Neutrophil (primary cell): ENCODE measurements at regions not wholly inside any gene's neighbourhood (a gene's known extent, or its start where the extent isn't known, plus 50 kb on each side); places are given as distances from the start of the nearest gene placed in this dataset.

Source experiments
- H3K27ac ChIP-seq: fragments of 200-600 bp; sonication (generic); 2 replicates; pipeline ENCODE4 v1.5.1; 2016; ENCODE audit warnings: mild to moderate bottlenecking, moderate library complexity
- H3K27me3 ChIP-seq: fragments of 200-600 bp; sonication (generic); 2 replicates; pipeline ENCODE4 v1.6.0; 2016; ENCODE audit warnings: mild to moderate bottlenecking
- H3K36me3 ChIP-seq: fragments of 200-600 bp; sonication (generic); 2 replicates; pipeline ENCODE4 v1.5.1; 2017
- H3K4me1 ChIP-seq, 2 experiments: fragments of 200-600 bp in 1 of 2; sonication (generic) in 1 of 2; 1 replicate in 1 of 2; 2 replicates in 1 of 2; pipeline versions ENCODE4 v1.5.1 to v1.6.1; 2013 to 2016; ENCODE audit warnings: low read depth in 1 of 2, low read length in 1 of 2, mild to moderate bottlenecking in 1 of 2, moderate library complexity in 1 of 2; ENCODE audit not compliant: control insufficient read depth in 1 of 2, insufficient read depth in 1 of 2
- H3K4me3 ChIP-seq, 2 experiments: fragments of 200-600 bp in 1 of 2; sonication (generic) in 1 of 2; 1 replicate in 1 of 2; 2 replicates in 1 of 2; pipeline ENCODE4 v1.5.1; 2013 to 2016; ENCODE audit warnings: low read depth in 1 of 2, low read length in 1 of 2, mild to moderate bottlenecking in 1 of 2, moderate library complexity in 1 of 2
- H3K9me3 ChIP-seq: fragments of 200-600 bp; sonication (generic); 2 replicates; pipeline ENCODE4 v1.5.1; 2016
- TF ChIP-seq, protein P1 (sequence below): fragments of 200-600 bp; sonication (generic); IDR thresholded peaks from 2 replicates; pipeline ENCODE4 v1.5.1; 2016; ENCODE audit warnings: antibody characterized with exemption

DNA sequence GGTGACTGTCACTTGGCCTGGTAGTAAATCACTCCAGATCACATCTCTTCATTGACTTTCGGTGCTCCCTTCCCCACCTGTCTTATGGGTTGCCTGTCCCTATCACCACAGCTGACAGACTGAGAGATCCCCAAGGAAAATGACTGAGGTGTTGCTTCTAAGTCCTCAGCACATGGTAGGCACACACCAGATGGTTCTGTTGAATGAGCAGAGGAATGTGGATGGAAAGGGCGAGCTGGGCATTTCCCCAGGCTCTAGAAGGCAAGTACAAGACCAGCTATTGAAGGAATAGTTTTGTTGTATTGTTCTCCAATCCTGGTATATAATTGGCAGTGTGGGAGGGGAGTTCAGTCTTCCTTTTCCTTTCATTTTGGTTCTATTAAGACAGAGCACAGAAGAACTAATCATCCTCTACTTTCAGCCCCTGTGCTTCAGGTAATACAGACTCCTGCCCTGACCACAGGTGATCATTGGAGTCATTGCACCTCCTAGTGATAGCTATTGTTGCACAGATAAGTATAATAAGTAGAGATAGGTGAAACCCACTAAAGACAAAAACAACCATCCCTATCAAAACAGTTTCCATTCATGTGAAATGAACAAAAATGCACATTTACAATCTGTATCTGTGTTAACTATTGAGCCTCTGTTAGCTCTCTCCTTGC, 158.6 kb downstream of the TRAM1L1 start:
- Histone ChIP-seq H3K4me1 (no peaks in the 10 kb centered on the region), H3K27ac (no peak overlapping the region), H3K36me3 (no peaks in the 10 kb centered on the region), H3K4me3 (no peak overlapping the region), H3K9me3 (no peaks in the 10 kb centered on the region), H3K27me3 (peaks cover 27% of the 10 kb centered on the region)
- TF ChIP-seq, protein P1, sequence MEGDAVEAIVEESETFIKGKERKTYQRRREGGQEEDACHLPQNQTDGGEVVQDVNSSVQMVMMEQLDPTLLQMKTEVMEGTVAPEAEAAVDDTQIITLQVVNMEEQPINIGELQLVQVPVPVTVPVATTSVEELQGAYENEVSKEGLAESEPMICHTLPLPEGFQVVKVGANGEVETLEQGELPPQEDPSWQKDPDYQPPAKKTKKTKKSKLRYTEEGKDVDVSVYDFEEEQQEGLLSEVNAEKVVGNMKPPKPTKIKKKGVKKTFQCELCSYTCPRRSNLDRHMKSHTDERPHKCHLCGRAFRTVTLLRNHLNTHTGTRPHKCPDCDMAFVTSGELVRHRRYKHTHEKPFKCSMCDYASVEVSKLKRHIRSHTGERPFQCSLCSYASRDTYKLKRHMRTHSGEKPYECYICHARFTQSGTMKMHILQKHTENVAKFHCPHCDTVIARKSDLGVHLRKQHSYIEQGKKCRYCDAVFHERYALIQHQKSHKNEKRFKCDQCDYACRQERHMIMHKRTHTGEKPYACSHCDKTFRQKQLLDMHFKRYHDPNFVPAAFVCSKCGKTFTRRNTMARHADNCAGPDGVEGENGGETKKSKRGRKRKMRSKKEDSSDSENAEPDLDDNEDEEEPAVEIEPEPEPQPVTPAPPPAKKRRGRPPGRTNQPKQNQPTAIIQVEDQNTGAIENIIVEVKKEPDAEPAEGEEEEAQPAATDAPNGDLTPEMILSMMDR = no peak

DNA sequence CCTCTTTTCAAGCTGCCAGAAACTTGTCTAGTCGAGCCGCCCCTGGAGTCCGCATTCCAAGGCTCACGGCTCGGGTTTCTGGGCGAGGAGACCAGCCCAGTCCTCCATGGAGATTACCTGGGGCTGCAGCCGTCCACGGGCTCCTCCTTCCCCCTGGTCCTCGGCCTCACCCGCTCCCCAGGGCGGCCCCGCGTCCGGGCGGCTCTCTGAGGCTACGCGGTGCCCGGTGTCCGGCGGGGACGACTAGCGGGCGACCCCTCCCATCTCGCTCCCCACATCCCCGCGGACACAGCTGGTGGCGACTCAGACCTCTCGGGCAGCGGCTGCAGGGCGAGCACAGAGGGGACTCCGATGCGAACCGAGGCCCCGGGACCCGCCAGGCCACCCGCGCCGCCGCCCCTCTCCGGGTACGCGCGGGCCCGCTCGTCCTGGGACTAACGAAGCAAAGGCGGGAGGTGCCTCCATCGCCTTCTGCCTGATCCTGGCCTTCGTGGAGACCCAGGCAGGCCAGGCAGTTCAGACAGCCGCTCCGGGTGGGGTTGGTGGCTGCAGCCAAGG, 159.4 kb downstream of the TRAM1L1 start:
- TF ChIP-seq, protein P1 = no peak
- no peak overlapping the region for H3K4me3 ChIP-seq

DNA sequence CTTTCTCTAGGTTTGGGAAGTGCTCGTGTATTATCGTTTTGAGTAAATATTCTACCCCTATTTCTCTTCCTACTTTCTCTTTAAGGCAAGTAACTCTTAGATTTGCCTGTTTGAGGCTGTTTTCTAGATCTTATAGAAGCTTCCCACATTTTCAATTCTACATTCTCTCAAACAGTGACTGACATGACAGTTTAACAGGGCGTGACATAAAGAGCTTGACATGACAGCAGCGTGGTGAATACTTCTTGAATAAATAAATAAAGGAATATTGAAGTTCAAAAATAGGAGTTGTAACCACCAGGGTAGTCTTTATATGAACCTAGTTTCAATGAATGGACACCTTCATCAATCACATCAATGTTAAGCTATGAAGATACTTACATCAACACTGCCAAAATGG, 162.0 kb downstream of the TRAM1L1 start:
- Histone ChIP-seq H3K9me3 (no peaks in the 10 kb centered on the region), H3K36me3 (no peaks in the 10 kb centered on the region), H3K4me3 (no peak overlapping the region), H3K27me3 (peaks cover 27% of the 10 kb centered on the region), H3K4me1 (no peaks in the 10 kb centered on the region), H3K27ac (no peak overlapping the region)
- TF ChIP-seq, protein P1 = no peak

More for the DNA sequence above, 159.4 kb downstream of the TRAM1L1 start:
- Histone ChIP-seq H3K27ac (no peak overlapping the region), H3K27me3 (peaks cover 27% of the 10 kb centered on the region), H3K4me1 (no peaks in the 10 kb centered on the region), H3K36me3 (no peaks in the 10 kb centered on the region), H3K9me3 (no peaks in the 10 kb centered on the region)

DNA sequence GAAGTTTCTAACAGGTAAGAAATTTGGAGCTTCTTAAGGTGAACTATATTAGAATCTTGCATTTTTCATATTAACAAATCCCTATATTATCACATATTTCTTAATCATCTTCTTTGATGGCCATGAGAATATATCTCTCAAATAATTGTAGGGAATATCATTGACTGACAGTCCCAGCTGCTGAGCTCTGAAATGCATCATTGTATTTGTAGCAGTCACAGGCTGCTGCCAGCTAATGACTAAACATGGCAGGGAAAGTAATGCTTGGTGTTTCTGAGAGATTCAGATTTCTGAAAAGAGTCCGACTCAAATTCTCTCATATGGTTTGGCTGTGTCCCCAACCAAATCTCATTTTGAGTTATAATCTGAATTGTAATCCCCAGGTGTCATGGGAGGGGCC, 171.9 kb downstream of the TRAM1L1 start:
- no peak overlapping the region for H3K4me3 ChIP-seq
- H3K27ac ChIP-seq = no peak overlapping the region
- H3K27me3 ChIP-seq = no peaks in the 10 kb centered on the region
- H3K9me3 ChIP-seq = no peaks in the 10 kb centered on the region
- H3K4me1 ChIP-seq = no peaks in the 10 kb centered on the region
- H3K36me3 ChIP-seq = no peaks in the 10 kb centered on the region
- TF ChIP-seq, protein P1 = no peak

DNA sequence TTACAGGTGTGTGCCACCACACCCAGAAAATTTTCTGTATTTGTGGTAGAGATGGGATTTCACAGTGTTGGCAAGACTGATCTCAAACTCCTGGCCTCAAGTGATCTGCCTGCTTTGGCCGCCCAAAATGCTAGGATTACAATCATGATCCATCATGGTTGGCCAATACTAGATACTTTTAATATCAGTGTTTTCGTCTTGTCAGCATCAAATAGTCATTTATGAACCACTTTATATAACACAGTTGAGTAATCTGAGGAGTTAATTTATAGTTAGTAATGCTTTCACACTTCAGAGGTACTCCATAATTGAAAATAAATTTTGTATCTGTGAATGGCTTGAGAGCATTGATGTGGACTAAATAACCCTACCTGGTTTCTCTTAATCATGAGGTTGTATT, 178.6 kb downstream of the TRAM1L1 start:
- Histone ChIP-seq H3K27ac (no peak overlapping the region), H3K4me3 (no peak overlapping the region), H3K9me3 (no peaks in the 10 kb centered on the region), H3K4me1 (no peaks in the 10 kb centered on the region), H3K36me3 (no peaks in the 10 kb centered on the region), H3K27me3 (no peaks in the 10 kb centered on the region)
- TF ChIP-seq, protein P1 = no peak
